ENCODE measurements at regions not wholly inside any gene's neighbourhood (a gene's known extent, or its start where the extent isn't known, plus 50 kb on each side); places are given as distances from the start of the nearest gene placed in this dataset.

- no peak for TF ChIP-seq REST (IDR thresholded peaks at IDR 0.05; ENCODE audit: low read depth, low read length)
Observed at GRCh38 chr3:181568248-181568647, 143.5 kb upstream of the SOX2 start (continued).

DNA sequence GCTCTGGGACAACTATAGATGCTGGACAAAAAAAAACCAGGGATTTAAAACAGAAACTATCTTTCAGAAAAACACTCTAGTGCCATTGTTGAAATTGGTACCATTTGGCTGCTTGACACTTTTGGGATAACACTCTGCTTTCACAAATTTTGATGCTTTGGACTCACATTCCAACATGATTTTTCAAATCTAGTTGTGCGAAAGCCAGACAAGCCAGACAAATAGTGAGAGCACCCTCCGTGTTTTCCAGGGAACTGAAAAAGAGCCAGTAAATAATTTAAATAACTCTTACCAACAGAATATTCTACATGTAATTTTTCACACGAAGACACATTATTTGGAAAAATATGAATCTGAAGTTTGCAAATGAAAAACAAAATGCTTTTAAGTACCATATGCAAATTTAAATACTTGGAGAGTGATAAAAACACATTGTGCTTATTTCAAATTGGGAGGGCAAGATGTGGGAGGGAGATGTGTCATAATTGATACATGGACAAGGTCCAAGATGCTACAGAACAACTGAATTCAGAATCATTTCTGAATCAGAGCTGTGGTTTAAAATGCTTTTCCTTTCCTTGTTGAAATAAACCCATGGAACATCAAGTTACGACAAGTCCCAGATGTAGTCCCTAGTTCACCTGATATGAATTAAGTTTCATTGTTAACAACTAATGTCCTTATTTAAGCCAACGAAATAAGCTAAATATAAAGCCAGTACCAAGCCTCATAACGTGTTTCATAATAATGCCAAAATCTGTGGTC, 144.2 kb upstream of the SOX2 start:
- Histone ChIP-seq H3K27ac (ENCODE audit: low read depth in 2 of 2, low read length in 1 of 2) (no peak overlapping the region), H4K20me1 (ENCODE audit: insufficient read depth) (no peaks in the 10 kb centered on the region), H3K9me3 (no peaks in the 10 kb centered on the region), H3K4me2 (no peak overlapping the region), H3K9me2 (no peaks in the 10 kb centered on the region), H3K4me1 (ENCODE audit: control insufficient read depth in 1 of 2, insufficient read depth in 2 of 2, low read depth in 1 of 2, low read length in 1 of 2) (no peaks in the 10 kb centered on the region; a peak in 2 of 4 replicates), H3K4me3 (ENCODE audit: low read depth in 2 of 2, low read length in 1 of 2) (no peak overlapping the region), H3K27me3 (ENCODE audit: insufficient read depth) (no peaks in the 10 kb centered on the region), H3K36me3 (replicated peaks in 1 of 2; ENCODE audit: control insufficient read depth in 1 of 2, insufficient read depth in 2 of 2, low read length in 1 of 2) (no peaks in the 10 kb centered on the region), H3K9ac (no peak overlapping the region), H2AFZ (ENCODE audit: low read depth) (no peak overlapping the region), H3F3A (replicated peaks; ENCODE audit: insufficient read depth) (no peaks in the 10 kb centered on the region), H3K79me2 (ENCODE audit: insufficient read depth) (no peaks in the 10 kb centered on the region)
- 55% methylated on average over 6 of the region's 6 CpGs for WGBS (ENCODE audit: low lambda C conversion rate)
- CTCF ChIA-PET: interaction anchor here (1.0 to 1.6 kb wide), 4 partner anchors 12 to 283 kb away, joined by 3 to 5 read pairs (median 4); no protein-coding TSS in a partner anchor
- TF ChIP-seq TCF12 (IDR thresholded peaks at IDR 0.05): peak; percentile 13; the same call in 1 of the 2 replicates
- no peak for TF ChIP-seq IRF3 (IDR thresholded peaks at IDR 0.05; ENCODE audit: low read depth, low read length)
- TF ChIP-seq MEF2A (IDR thresholded peaks at IDR 0.05; ENCODE audit: borderline replicate concordance, low read depth): no peak
- DNase-seq: no peak
- POLR2A ChIA-PET: no interaction called here

DNA sequence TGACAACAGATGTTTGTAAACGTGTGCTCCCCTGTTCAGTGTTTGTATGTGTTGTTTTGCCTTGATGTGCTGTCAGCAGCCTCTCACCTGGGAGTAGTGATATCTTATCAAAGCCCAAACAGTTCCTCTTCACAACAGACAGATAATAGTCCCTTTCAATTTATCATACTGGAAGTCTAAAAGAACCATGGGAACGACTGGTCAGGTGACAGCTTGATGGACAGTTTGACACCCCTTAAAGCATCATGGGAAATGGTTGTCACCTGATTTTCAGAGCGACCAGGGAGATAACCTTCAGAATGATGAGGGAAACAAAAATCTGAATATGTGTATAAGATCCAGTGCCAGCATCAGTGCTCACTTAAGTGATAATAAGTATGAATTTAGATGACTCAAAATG, 146.3 kb upstream of the SOX2 start:
- DNase-seq: no peak
- no peaks in the 10 kb centered on the region for H4K20me1 ChIP-seq (ENCODE audit: insufficient read depth)

More for the DNA sequence above, 146.3 kb upstream of the SOX2 start:
- Histone ChIP-seq H3K4me3 (ENCODE audit: low read depth in 2 of 2, low read length in 1 of 2) (no peak overlapping the region), H3K9ac (no peak overlapping the region), H3K4me2 (no peak overlapping the region), H3K79me2 (ENCODE audit: insufficient read depth) (no peaks in the 10 kb centered on the region), H3F3A (replicated peaks; ENCODE audit: insufficient read depth) (no peaks in the 10 kb centered on the region), H3K27me3 (ENCODE audit: insufficient read depth) (no peaks in the 10 kb centered on the region), H2AFZ (ENCODE audit: low read depth) (no peak overlapping the region), H3K27ac (ENCODE audit: low read depth in 2 of 2, low read length in 1 of 2) (no peak overlapping the region), H3K36me3 (replicated peaks in 1 of 2; ENCODE audit: control insufficient read depth in 1 of 2, insufficient read depth in 2 of 2, low read length in 1 of 2) (no peaks in the 10 kb centered on the region), H3K9me3 (no peaks in the 10 kb centered on the region), H3K9me2 (no peaks in the 10 kb centered on the region), H3K4me1 (ENCODE audit: control insufficient read depth in 1 of 2, insufficient read depth in 2 of 2, low read depth in 1 of 2, low read length in 1 of 2) (peaks cover 0 to 7% of the 10 kb centered on the region in 2 experiments; a peak in 2 of 4 replicates)
- POLR2A ChIA-PET: no interaction called here
- TF ChIP-seq, protein P1, sequence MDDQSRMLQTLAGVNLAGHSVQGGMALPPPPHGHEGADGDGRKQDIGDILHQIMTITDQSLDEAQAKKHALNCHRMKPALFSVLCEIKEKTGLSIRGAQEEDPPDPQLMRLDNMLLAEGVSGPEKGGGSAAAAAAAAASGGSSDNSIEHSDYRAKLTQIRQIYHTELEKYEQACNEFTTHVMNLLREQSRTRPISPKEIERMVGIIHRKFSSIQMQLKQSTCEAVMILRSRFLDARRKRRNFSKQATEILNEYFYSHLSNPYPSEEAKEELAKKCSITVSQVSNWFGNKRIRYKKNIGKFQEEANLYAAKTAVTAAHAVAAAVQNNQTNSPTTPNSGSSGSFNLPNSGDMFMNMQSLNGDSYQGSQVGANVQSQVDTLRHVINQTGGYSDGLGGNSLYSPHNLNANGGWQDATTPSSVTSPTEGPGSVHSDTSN (IDR thresholded peaks at IDR 0.05): 0 out of 2 replicates have a peak, but pooled peaks have one; percentile 12
- no peak for TF ChIP-seq CHD2 (IDR thresholded peaks at IDR 0.05; ENCODE audit: low read length, partially characterized antibody)
- CTCF ChIA-PET: interaction anchor here (0.6 to 1.7 kb wide), 5 partner anchors 11 to 267 kb away, joined by 3 to 6 read pairs (median 3); no protein-coding TSS in a partner anchor
- 52% methylated on average over 3 of the region's 3 CpGs for WGBS (ENCODE audit: low lambda C conversion rate)

Measured in SK-N-SH (cell line).